HCT116 (cell line): ENCODE measurements at regions not wholly inside any gene's neighbourhood (a gene's known extent, or its start where the extent isn't known, plus 50 kb on each side); places are given as distances from the start of the nearest gene placed in this dataset.

Experiments
- ATAC-seq: fragments of 200-7000 bp; cut with Tn5 transposase; 2 replicates; pipeline ENCODE4 v1.9.1; 2020; ENCODE audit warnings: mild to moderate bottlenecking, moderate library complexity
- BruUV-seq: library from RNA; stranded (reverse); fragments of 400-500 nt; replicated peaks from 2 replicates; lab custom pipeline; 2021; lab: Mats Ljungman, UMichigan
- CTCF ChIA-PET: fragments of 300-600 bp; sonication (Branson Sonifier 250); formaldehyde crosslinking; loops from one replicate; lab custom pipeline; 2021; ENCODE audit warnings: antibody characterized with exemption; lab: Charles Lee
- POLR2A ChIA-PET: fragments of 300-600, 350-600 bp; sonication (Branson Sonifier 250); formaldehyde crosslinking; loops from one replicate; lab custom pipeline; 2021; ENCODE audit warnings: antibody characterized with exemption; lab: Charles Lee
- RAD21 ChIA-PET, 2 experiments: fragments of 300-600 bp; sonication (Branson Sonifier 250); formaldehyde crosslinking; loops; one replicate each; lab custom pipeline; 2023; ENCODE audit warnings: low total read pairs in 2 of 2; ENCODE audit not compliant: uncharacterized antibody in 2 of 2, unreplicated experiment in 2 of 2, low non-redundant PET in 1 of 2; lab: Charles Lee
- DNase-seq: peaks from one replicate; pipeline ENCODE4 v3.0.0-alpha.2; 2010; ENCODE audit warnings: low read depth, low spot score
- H2AFZ ChIP-seq: fragments of 200-600 bp; shearing (Covaris generic), sonication (generic); 2 replicates; pipeline ENCODE4 v1.6.1; 2017; ENCODE audit warnings: low read depth, mixed run types, mixed read lengths, antibody characterized with exemption, low read length; ENCODE audit not compliant: poor library complexity, severe bottlenecking
- H3K27ac ChIP-seq: 2 replicates; pipeline ENCODE4 v1.5.1; 2012; ENCODE audit warnings: low read depth, low read length
- H3K27me3 ChIP-seq: fragments of 200-600 bp; sonication (generic); 2 replicates; pipeline ENCODE4 v1.6.1; 2016; ENCODE audit warnings: mixed run types, low read length, mixed read lengths; ENCODE audit not compliant: insufficient read depth
- H3K36me3 ChIP-seq, 2 experiments: fragments of 200-500 bp in 1 of 2; fragments of 200-600 bp in 1 of 2; sonication (Bioruptor generic) in 1 of 2; sonication (generic) in 1 of 2; 2 replicates each; pipeline versions ENCODE4 v1.5.1 to v1.6.1; 2014 to 2016; ENCODE audit warnings: low read length in 2 of 2, inconsistent platforms in 1 of 2, mixed read lengths in 1 of 2, mixed run types in 1 of 2; ENCODE audit not compliant: insufficient read depth in 2 of 2, control insufficient read depth in 1 of 2
- H3K4me1 ChIP-seq, 2 experiments: fragments of 200-600 bp in 1 of 2; sonication (generic) in 1 of 2; 2 replicates each; pipeline versions ENCODE4 v1.5.1 to v1.6.1; 2012 to 2017; ENCODE audit warnings: low read length in 2 of 2, inconsistent platforms in 1 of 2, mild to moderate bottlenecking in 1 of 2, mixed read lengths in 1 of 2, mixed run types in 1 of 2, moderate library complexity in 1 of 2; ENCODE audit not compliant: insufficient read depth in 2 of 2, control insufficient read depth in 1 of 2
- H3K4me2 ChIP-seq: fragments of 200-600 bp; sonication (generic); 2 replicates; pipeline ENCODE4 v1.6.1; 2017; ENCODE audit warnings: mixed run types, low read length, mixed read lengths
- H3K4me3 ChIP-seq, 2 experiments: fragments of 200-600 bp in 1 of 2; sonication (generic) in 1 of 2; replicated peaks in 1 of 2; 2 replicates each; pipeline ENCODE4 v1.5.1; 2011 to 2016; ENCODE audit warnings: low read length in 2 of 2, control low read depth in 1 of 2, low read depth in 1 of 2, mild to moderate bottlenecking in 1 of 2, mixed read lengths in 1 of 2, mixed run types in 1 of 2
- H3K79me2 ChIP-seq: fragments of 200-600 bp; sonication (generic); 2 replicates; pipeline ENCODE4 v1.6.1; 2017; ENCODE audit warnings: mild to moderate bottlenecking, mixed run types, low read length, moderate library complexity, mixed read lengths; ENCODE audit not compliant: insufficient read depth
- H3K9ac ChIP-seq: fragments of 200-600 bp; sonication (generic); 2 replicates; pipeline ENCODE4 v1.6.1; 2016; ENCODE audit warnings: low read length, mixed read lengths
- H3K9me2 ChIP-seq: fragments of 200-600 bp; sonication (generic), shearing (Covaris generic); 2 replicates; pipeline ENCODE4 v1.6.1; 2017; ENCODE audit warnings: mixed run types, mild to moderate bottlenecking, moderate library complexity; ENCODE audit not compliant: insufficient read depth
- H3K9me3 ChIP-seq, 2 experiments: fragments of 200-500 bp in 1 of 2; fragments of 200-600 bp in 1 of 2; sonication (Bioruptor generic) in 1 of 2; sonication (generic) in 1 of 2; 2 replicates each; pipeline ENCODE4 v1.6.1; 2014 to 2017; ENCODE audit warnings: low read length in 2 of 2, mixed read lengths in 2 of 2, inconsistent platforms in 1 of 2, low read depth in 1 of 2, mild to moderate bottlenecking in 1 of 2, mixed run types in 1 of 2, moderate library complexity in 1 of 2; ENCODE audit not compliant: control insufficient read depth in 1 of 2, insufficient read depth in 1 of 2
- H4K20me1 ChIP-seq: fragments of 200-600 bp; sonication (generic), shearing (Covaris generic); 2 replicates; pipeline ENCODE4 v1.6.1; 2017; ENCODE audit warnings: mixed run types, mild to moderate bottlenecking, moderate library complexity; ENCODE audit not compliant: insufficient read depth
- CBX3 ChIP-seq: IDR thresholded peaks from 2 replicates; pipeline ENCODE4 v1.6.1; 2012; ENCODE audit warnings: low read depth
- CEBPB ChIP-seq: IDR thresholded peaks from 2 replicates; pipeline ENCODE4 v1.6.1; 2012; ENCODE audit warnings: low read depth
- CTCF ChIP-seq, 3 experiments: fragments of 200-600 bp in 1 of 3; sonication (generic) in 1 of 3; IDR thresholded peaks in 2 of 3; conservative IDR thresholded peaks in 1 of 3; 2 replicates each; pipeline ENCODE4 v1.5.1; 2012 to 2017; ENCODE audit warnings: low read depth in 2 of 3, low read length in 2 of 3, antibody characterized with exemption in 1 of 3, borderline replicate concordance in 1 of 3, control low read depth in 1 of 3, mild to moderate bottlenecking in 1 of 3, mixed read lengths in 1 of 3, mixed run types in 1 of 3, moderate library complexity in 1 of 3; ENCODE audit not compliant: insufficient read depth in 1 of 3
- EGR1 ChIP-seq: IDR thresholded peaks from 2 replicates; pipeline ENCODE4 v1.6.1; 2012; ENCODE audit warnings: low read depth
- ELF1 ChIP-seq: IDR thresholded peaks from 2 replicates; pipeline ENCODE4 v1.6.1; 2012; ENCODE audit warnings: low read depth, borderline replicate concordance
- EZH2phosphoT487 ChIP-seq: fragments of 200-600 bp; IDR thresholded peaks from 2 replicates; pipeline ENCODE4 v1.6.1; 2018; ENCODE audit warnings: antibody characterized with exemption, borderline replicate concordance
- JUND ChIP-seq: IDR thresholded peaks from 2 replicates; pipeline ENCODE4 v1.6.1; 2012
- POLR2A ChIP-seq: IDR thresholded peaks from 2 replicates; pipeline ENCODE4 v1.7.0; 2011; ENCODE audit warnings: borderline replicate concordance; ENCODE audit not compliant: insufficient read depth, insufficient read length; ENCODE audit errors: extremely low read depth
- POLR2AphosphoS5 ChIP-seq: IDR thresholded peaks from 2 replicates; pipeline ENCODE4 v1.6.1; 2011; ENCODE audit warnings: mild to moderate bottlenecking, low read depth, low read length, moderate library complexity
- RAD21 ChIP-seq: IDR thresholded peaks from 2 replicates; pipeline ENCODE4 v1.6.1; 2012; ENCODE audit warnings: low read depth, mild to moderate bottlenecking
- ZBTB33 ChIP-seq: IDR thresholded peaks from 2 replicates; pipeline ENCODE4 v1.6.1; 2011; ENCODE audit warnings: mild to moderate bottlenecking, low read length, moderate library complexity; ENCODE audit not compliant: insufficient replicate concordance; ENCODE audit errors: extremely low read depth
- ZFX ChIP-seq: fragments of 450-650 bp; IDR thresholded peaks from 2 replicates; pipeline ENCODE4 v1.6.1; 2017
- ZNF274 ChIP-seq: fragments of 200-500 bp; sonication (Bioruptor generic); IDR thresholded peaks from 2 replicates; pipeline ENCODE4 v1.6.1; 2014; ENCODE audit warnings: mild to moderate bottlenecking, low read depth, low read length, inconsistent platforms
- intact Hi-C: fragments of 100-400 bp; cut with micrococcal nuclease; formaldehyde crosslinking; loops from 2 replicates; pipeline ENCODE4 v1.10.0; 2022
- TF ChIP-seq, protein P1 (sequence below): IDR thresholded peaks from 2 replicates; pipeline ENCODE4 v1.6.1; 2012
- TF ChIP-seq, protein P2 (sequence below): IDR thresholded peaks from 2 replicates; pipeline ENCODE4 v1.6.1; 2012; ENCODE audit warnings: low read depth

GRCh38 chr7:156121956-156122355 is 309.7 kb upstream of the SHH start (continued):
- TF ChIP-seq CTCF (IDR thresholded peaks at IDR 0.05 in 2 of 3, conservative IDR thresholded peaks at IDR 0.05 in 1 of 3; ENCODE audit: borderline replicate concordance in 1 of 3, insufficient read depth in 1 of 3, low read depth in 2 of 3, low read length in 2 of 3) (no peak), EGR1 (no peak), RAD21 (no peak), JUND (no peak), ZFX (no peak), EZH2phosphoT487 (no peak), CEBPB (no peak), CBX3 (no peak)

- BruUV-seq, result no TSS peak
- POLR2A ChIA-PET, result no interaction called here
- Histone ChIP-seq H3K4me1 (no peaks in the 10 kb centered on the region), H3K27me3 (no peaks in the 10 kb centered on the region), H2AFZ (no peak overlapping the region), H3K79me2 (no peaks in the 10 kb centered on the region), H3K9ac (no peak overlapping the region), H3K36me3 (no peaks in the 10 kb centered on the region), H3K4me3 (no peak overlapping the region), H4K20me1 (no peaks in the 10 kb centered on the region), H3K9me2 (no peaks in the 10 kb centered on the region), H3K9me3 (no peaks in the 10 kb centered on the region), H3K27ac (no peak overlapping the region), H3K4me2 (no peak overlapping the region)
- no peak for TF ChIP-seq ZBTB33
- no peak for TF ChIP-seq POLR2AphosphoS5
- TF ChIP-seq ZFX, result no peak
- TF ChIP-seq ELF1, result no peak
- TF ChIP-seq ZNF274, result no peak
- TF ChIP-seq POLR2A, result no peak
- TF ChIP-seq, protein P1, sequence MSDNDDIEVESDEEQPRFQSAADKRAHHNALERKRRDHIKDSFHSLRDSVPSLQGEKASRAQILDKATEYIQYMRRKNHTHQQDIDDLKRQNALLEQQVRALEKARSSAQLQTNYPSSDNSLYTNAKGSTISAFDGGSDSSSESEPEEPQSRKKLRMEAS, result no peak
- TF ChIP-seq, protein P2, sequence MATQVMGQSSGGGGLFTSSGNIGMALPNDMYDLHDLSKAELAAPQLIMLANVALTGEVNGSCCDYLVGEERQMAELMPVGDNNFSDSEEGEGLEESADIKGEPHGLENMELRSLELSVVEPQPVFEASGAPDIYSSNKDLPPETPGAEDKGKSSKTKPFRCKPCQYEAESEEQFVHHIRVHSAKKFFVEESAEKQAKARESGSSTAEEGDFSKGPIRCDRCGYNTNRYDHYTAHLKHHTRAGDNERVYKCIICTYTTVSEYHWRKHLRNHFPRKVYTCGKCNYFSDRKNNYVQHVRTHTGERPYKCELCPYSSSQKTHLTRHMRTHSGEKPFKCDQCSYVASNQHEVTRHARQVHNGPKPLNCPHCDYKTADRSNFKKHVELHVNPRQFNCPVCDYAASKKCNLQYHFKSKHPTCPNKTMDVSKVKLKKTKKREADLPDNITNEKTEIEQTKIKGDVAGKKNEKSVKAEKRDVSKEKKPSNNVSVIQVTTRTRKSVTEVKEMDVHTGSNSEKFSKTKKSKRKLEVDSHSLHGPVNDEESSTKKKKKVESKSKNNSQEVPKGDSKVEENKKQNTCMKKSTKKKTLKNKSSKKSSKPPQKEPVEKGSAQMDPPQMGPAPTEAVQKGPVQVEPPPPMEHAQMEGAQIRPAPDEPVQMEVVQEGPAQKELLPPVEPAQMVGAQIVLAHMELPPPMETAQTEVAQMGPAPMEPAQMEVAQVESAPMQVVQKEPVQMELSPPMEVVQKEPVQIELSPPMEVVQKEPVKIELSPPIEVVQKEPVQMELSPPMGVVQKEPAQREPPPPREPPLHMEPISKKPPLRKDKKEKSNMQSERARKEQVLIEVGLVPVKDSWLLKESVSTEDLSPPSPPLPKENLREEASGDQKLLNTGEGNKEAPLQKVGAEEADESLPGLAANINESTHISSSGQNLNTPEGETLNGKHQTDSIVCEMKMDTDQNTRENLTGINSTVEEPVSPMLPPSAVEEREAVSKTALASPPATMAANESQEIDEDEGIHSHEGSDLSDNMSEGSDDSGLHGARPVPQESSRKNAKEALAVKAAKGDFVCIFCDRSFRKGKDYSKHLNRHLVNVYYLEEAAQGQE, result no peak
- no peak for TF ChIP-seq CBX3
- DNase-seq (no peak), ATAC-seq (no peak)
- RAD21 ChIA-PET, result no interaction called here
- intact Hi-C loops, result no loop called here
- CTCF ChIA-PET, result no interaction called here
These were observed 309.2 kb upstream of the SHH start for GRCh38 chr7:156121434-156121833.
